H1 (cell line): ENCODE measurements at regions not wholly inside any gene's neighbourhood (a gene's known extent, or its start where the extent isn't known, plus 50 kb on each side); places are given as distances from the start of the nearest gene placed in this dataset.

Source experiments
- GABPA ChIP-seq: IDR thresholded peaks from 2 replicates; pipeline ENCODE4 v1.6.1; 2011; ENCODE audit warnings: mild to moderate bottlenecking, low read length, moderate library complexity, borderline replicate concordance; ENCODE audit not compliant: insufficient read depth
- POLR2AphosphoS5 ChIP-seq: IDR thresholded peaks from 2 replicates; pipeline ENCODE4 v1.6.1; 2011; ENCODE audit warnings: low read depth, low read length
- RAD21 ChIP-seq, 2 experiments: IDR thresholded peaks in 1 of 2; conservative IDR thresholded peaks in 1 of 2; 2 replicates each; pipeline ENCODE4 v1.6.1; 2011; ENCODE audit warnings: low read depth in 2 of 2, low read length in 2 of 2, improper control_type of control experiment in 1 of 2, inconsistent platforms in 1 of 2, mild to moderate bottlenecking in 1 of 2, moderate library complexity in 1 of 2
- TAF7 ChIP-seq: optimal IDR thresholded peaks from 2 replicates; pipeline ENCODE3; 2011; ENCODE audit warnings: low read depth, mild to moderate bottlenecking, inconsistent platforms, low read length, moderate library complexity, borderline replicate concordance

- TF ChIP-seq TAF7: no peak
- no peak for TF ChIP-seq POLR2AphosphoS5
- TF ChIP-seq GABPA: no peak
- TF ChIP-seq RAD21 (IDR thresholded peaks at IDR 0.05 in 1 of 2, conservative IDR thresholded peaks at IDR 0.05 in 1 of 2; ENCODE audit: low read depth in 2 of 2, low read length in 2 of 2): no peak
- TF ChIP-seq, all 59 proteins: peak for 0
Observed at GRCh38 chr14:98638366-98638765, 633.6 kb downstream of the BCL11B start (continued).
